CD4-positive, alpha-beta T cell treated with Interleukin-2 at 100 ng/mL for 4 hours (primary cell): ENCODE measurements at regions not wholly inside any gene's neighbourhood (a gene's known extent, or its start where the extent isn't known, plus 50 kb on each side); places are given as distances from the start of the nearest gene placed in this dataset.
"Not testable (repeated sequence)": the region's sequence is repeated elsewhere in the genome, so short reads cannot be mapped to it uniquely, and the experiment has no call there.

Source experiments
- DNase-seq: peaks from one replicate; pipeline ENCODE4 v3.0.0-alpha.2; 2020; ENCODE audit warnings: low spot score

DNA sequence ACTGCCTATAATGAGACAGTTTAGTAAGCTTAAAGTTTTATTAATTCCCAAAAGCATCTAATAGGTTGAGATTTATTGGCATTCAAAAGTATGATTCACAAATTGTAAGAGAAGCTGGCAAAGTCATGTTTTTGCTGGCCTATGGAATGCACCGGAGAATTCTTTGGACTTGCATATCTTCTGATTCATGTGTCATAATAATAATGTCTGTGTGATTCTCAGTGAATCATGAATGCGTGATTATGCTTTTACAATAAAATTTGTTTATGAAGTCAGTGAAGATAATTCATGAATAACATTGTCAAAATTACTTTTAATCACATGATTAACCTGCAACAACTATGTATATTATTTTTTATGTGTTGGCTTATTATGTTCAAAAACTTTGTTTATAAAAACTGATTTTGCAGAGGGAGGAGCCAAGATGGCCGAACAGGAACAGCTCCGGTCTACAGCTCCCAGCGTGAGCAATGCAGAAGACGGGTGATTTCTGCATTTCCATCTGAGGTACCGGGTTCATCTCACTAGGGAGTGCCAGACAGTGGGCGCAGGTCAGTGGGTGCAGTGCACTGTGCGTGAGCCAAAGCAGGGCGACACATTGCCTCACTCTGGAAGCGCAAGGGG is 389.2 kb downstream of the SRGAP2C start:
- DNase-seq = not testable (repeated sequence)

DNA sequence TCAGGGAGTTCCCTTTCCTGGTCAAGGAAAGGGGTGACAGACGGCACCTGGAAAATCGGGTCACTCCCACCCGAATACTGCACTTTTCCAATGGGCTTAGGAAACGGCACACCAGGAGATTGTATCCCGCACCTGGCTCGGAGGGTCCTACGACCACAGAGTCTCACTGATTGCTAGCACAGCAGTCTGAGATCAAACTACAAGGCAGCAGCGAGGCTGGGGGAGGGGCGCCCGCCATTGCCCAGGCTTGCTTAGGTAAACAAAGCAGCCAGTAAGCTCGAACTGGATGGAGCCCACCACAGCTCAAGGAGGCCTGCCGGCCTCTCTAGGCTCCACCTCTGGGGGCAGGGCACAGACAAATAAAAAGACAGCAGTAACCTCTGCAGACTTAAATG is 389.7 kb downstream of the SRGAP2C start:
- DNase-seq = not testable (repeated sequence)

DNA sequence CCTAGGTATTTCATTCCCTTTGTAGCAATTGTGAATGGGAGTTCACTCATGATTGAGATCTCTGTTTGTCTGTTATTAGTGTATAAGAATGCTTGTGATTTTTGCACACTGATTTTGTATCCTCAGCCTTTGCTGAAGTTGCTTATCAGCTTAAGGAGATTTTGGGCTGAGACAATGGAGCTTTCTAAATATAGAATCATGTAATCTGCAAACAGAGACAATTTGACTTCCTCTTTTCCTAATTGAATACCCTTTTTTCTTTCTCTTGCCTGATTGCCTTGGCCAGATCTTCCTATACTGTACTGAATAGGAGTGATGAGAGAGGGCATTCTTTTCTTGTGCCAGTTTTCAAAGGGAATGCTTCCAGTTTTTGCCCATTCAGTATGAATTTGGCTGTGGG is 398.1 kb downstream of the SRGAP2C start:
- not testable (repeated sequence) for DNase-seq

DNA sequence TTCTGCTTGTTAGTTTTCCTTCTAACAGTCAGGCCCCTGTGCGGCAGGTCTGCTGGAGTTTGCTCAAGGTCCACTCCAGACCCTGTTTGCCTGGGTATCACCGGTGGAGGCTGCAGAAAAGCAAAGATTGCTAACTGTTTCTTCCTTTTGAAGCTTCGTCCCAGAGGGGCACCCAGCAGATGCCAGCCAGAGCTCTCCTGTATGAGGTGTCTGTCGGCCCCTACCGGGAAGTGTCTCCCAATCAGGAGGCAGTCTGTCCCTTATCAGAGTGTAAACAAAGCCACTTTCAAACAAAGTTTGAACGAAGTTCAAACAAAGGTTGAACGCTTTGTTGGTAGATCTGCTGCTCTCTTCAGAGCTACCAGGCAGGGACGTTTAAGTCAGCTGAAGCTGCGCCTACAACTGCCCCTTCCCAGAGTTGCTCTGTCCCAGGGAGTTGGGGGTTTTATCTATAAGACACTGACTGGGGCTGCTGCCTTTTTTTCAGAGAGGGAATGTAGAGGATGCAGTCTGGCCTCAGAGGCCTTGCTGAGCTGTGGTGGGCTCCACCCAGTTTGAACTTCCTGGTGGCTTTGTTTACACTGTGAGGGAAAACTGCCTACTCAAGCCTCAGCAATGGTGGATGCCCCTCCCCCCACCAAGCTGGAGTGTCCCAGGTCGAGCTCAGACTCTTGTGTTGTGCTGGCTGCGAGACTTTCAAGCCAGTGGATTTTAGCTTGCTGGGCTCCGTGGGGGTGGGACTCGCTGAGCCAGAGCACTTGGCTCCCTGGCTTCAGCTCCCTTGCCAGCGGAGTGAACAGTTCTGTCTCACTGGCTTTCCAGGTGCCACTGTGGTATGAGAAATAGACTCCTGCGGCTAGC is 401.8 kb downstream of the SRGAP2C start:
- DNase-seq = no peak

DNA sequence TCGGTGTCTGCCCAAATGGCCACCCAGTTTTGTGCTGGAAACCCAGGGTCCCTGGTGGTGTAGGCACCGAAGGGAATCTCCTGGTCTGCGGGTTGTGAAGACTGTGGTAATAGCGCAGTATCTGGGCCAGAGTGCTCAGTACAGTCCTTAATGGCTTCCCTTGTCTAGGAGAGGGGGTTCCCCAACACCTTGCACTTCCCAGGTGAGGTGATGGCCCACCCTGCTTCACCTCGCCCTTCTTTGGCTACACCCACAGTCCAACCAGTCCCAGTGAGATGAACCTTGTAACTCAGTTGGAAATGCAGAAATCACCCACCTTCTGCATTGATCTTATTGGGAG is 402.4 kb downstream of the SRGAP2C start:
- no peak for DNase-seq

DNA sequence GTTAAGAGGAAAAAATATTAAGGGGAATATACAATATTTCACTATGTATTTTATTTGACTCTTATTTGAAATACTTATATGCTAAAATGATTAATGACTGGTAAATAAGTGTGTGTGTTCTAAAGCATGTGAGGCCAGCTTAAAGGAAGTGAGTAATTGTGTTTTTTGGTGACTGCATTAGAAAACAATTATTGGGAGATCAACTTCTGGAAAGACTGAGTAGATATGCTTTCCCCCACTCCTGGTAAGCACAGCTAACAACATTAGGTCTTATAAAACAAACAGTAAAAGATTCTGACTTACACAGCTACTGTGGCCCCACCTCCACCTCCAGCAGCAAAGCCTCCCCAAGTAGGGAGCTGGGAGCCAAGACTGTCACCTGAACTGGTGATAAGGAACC is 403.0 kb downstream of the SRGAP2C start:
- no peak for DNase-seq

DNA sequence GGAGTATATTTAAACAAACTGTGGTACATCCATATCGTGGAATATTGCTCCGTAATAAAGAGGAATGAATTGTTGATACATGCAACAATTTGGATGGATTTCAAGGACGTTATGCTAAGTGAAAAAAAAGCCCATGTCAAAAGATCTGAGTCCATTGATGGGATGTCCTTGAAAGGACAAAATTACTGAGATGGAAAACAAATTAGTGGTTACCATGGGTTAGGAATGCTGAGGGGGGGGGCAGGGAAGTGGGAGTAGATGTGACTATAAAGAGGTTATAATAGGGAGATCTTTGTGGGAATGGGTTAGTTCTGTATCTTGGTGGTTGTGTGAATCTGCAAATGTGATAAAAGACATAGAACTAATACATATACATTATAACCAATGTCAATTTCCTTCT is 409.3 kb downstream of the SRGAP2C start:
- DNase-seq = no peak

DNA sequence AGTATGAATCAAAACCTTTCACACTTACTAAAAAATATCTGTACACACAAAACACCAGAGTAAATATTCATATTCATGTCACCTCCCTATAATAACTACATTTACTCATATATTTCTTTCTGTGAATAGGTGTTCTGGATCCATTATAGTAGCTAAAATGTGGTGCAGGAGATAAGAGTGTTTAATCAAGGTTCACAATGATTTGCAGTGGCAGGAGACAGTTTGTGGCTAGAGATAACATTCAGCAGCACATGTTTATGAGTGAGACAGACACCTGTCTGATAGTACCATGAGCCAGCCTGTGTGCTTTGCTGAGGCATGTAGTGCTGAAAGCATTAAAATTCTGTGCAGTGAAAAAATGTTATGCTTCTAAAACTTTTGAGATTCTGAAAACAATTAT is 410.3 kb downstream of the SRGAP2C start:
- DNase-seq = no peak

DNA sequence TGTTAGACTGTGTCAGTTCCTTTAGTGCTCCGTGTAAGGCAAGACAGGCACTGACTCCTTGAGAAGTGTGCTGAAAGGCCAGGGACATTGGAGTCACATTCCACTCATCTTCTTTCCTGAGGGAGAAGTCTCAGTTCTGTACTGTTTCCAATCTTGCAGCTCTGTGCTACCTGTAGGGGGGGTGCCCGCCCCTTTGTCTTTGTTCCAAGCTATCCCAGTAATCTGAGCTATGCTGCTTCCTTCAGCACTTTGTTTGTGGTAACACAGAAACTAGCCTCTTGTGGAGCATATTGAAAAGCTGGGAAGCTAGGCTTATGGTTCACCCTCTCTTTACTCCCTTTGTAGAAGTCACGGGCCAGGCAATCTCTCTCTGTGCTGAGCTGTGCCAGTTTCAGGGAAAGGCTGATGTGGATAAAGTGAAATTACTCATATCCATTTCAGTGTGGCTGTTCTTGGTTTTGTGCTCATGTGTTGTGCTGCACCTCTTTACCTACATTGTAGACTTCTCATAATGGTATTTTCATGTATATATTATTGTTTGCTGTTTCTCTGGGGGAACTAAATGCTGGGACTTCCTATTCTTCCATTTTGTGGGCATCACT is 420.2 kb downstream of the SRGAP2C start:
- not testable (repeated sequence) for DNase-seq

DNA sequence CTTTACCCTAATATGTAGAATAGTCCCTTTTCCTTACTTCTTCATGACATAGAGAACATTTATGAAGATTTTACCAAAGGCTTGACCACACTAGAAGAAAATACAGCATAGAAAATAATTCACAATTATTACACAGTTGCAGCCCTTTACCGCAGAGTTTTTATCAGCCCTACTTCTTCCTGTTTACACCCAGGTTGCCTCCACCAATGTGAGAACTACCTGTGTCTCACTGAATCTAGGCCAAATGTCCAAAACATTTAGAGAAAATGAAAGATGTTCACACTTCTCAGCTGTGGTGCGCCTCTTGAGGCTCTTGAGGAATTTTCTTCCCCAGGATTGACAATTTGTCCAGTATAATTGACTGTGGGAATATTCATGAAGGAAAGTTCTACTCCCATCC is 422.7 kb downstream of the SRGAP2C start:
- DNase-seq = not testable (repeated sequence)
